SK-N-SH treated with all-trans-retinoic acid at 6 μM for 48 hours (cell line): ENCODE measurements at regions not wholly inside any gene's neighbourhood (a gene's known extent, or its start where the extent isn't known, plus 50 kb on each side); places are given as distances from the start of the nearest gene placed in this dataset.

Source experiments
- ATAC-seq: fragments of 200-7000 bp; cut with Tn5 transposase; 3 replicates; pipeline ENCODE4 v1.9.1; 2020; ENCODE audit warnings: mild to moderate bottlenecking, moderate library complexity
- ARNTL ChIP-seq: fragments of 450-650 bp; formaldehyde crosslinking; IDR thresholded peaks from 2 replicates; pipeline ENCODE4 v1.5.0; 2020; ENCODE audit warnings: low read depth, mild to moderate bottlenecking, moderate library complexity, borderline replicate concordance
- BACH2 ChIP-seq: fragments of 250-450 bp; sonication (Bioruptor Pico); IDR thresholded peaks from 2 replicates; pipeline ENCODE4 v1.9.0; 2021; ENCODE audit warnings: mild to moderate bottlenecking, borderline replicate concordance
- CREB5 ChIP-seq: fragments of 250-450 bp; sonication (Bioruptor Pico); IDR thresholded peaks from 2 replicates; pipeline ENCODE4 v1.5.1; 2020; ENCODE audit warnings: low read depth, mild to moderate bottlenecking, moderate library complexity
- CSRNP3 ChIP-seq: fragments of 250-450 bp; sonication (Bioruptor Pico); IDR thresholded peaks from 2 replicates; pipeline ENCODE4 v1.5.1; 2021; ENCODE audit warnings: mild to moderate bottlenecking, moderate library complexity
- ESRRG ChIP-seq: fragments of 250-450 bp; sonication (Bioruptor Pico); IDR thresholded peaks from 2 replicates; pipeline ENCODE4 v1.6.1; 2021; ENCODE audit warnings: mild to moderate bottlenecking
- GLIS3 ChIP-seq: fragments of 250-450 bp; sonication (Bioruptor Pico); IDR thresholded peaks from 2 replicates; pipeline ENCODE4 v1.5.0; 2020; ENCODE audit warnings: mild to moderate bottlenecking, moderate library complexity
- ISL1 ChIP-seq: fragments of 250-450 bp; sonication (Bioruptor Pico); IDR thresholded peaks from 2 replicates; pipeline ENCODE4 v2.1.2; 2022; ENCODE audit warnings: mild to moderate bottlenecking, moderate library complexity
- OSR1 ChIP-seq: fragments of 250-450 bp; sonication (Bioruptor Pico); IDR thresholded peaks from 2 replicates; pipeline ENCODE4 v1.8.0; 2022; ENCODE audit warnings: moderate library complexity, mild to moderate bottlenecking, inconsistent platforms
- PATZ1 ChIP-seq: fragments of 250-450 bp; sonication (Bioruptor Pico); IDR thresholded peaks from 2 replicates; pipeline ENCODE4 v1.8.0; 2020; ENCODE audit warnings: mild to moderate bottlenecking, moderate library complexity, borderline replicate concordance
- POU6F1 ChIP-seq: fragments of 250-450 bp; sonication (Bioruptor Pico); IDR thresholded peaks from 2 replicates; pipeline ENCODE4 v1.8.0; 2021; ENCODE audit warnings: low read depth, mild to moderate bottlenecking, moderate library complexity, borderline replicate concordance
- PPARA ChIP-seq: fragments of 250-450 bp; sonication (Bioruptor Pico); IDR thresholded peaks from 2 replicates; pipeline ENCODE4 v1.5.0; 2020; ENCODE audit warnings: mild to moderate bottlenecking, borderline replicate concordance
- RARB ChIP-seq: fragments of 250-450 bp; sonication (Bioruptor Pico); IDR thresholded peaks from 2 replicates; pipeline ENCODE4 v1.8.0; 2021; ENCODE audit warnings: mild to moderate bottlenecking, moderate library complexity
- TCF4 ChIP-seq: fragments of 250-450 bp; sonication (Bioruptor Pico); IDR thresholded peaks from 2 replicates; pipeline ENCODE4 v1.8.0; 2021; ENCODE audit warnings: mild to moderate bottlenecking, moderate library complexity, borderline replicate concordance
- TOX ChIP-seq: fragments of 250-450 bp; sonication (Bioruptor Pico); IDR thresholded peaks from 2 replicates; pipeline ENCODE4 v1.8.0; 2021; ENCODE audit warnings: mild to moderate bottlenecking, moderate library complexity, borderline replicate concordance
- TSHZ2 ChIP-seq: fragments of 250-450 bp; sonication (Bioruptor Pico); IDR thresholded peaks from 2 replicates; pipeline ENCODE4 v1.5.0; 2020; ENCODE audit warnings: mild to moderate bottlenecking, moderate library complexity
- ZC3H10 ChIP-seq: fragments of 250-450 bp; sonication (Bioruptor Pico); IDR thresholded peaks from 2 replicates; pipeline ENCODE4 v1.5.1; 2021; ENCODE audit warnings: mild to moderate bottlenecking, moderate library complexity
- ZFP3 ChIP-seq: fragments of 250-450 bp; sonication (Bioruptor Pico); IDR thresholded peaks from 2 replicates; pipeline ENCODE4 v1.5.0; 2020; ENCODE audit warnings: mild to moderate bottlenecking, moderate library complexity
- ZFP30 ChIP-seq: fragments of 450-650 bp; formaldehyde crosslinking; IDR thresholded peaks from 2 replicates; pipeline ENCODE4 v1.5.0; 2022; ENCODE audit warnings: mild to moderate bottlenecking, moderate library complexity
- ZNF565 ChIP-seq: fragments of 450-650 bp; formaldehyde crosslinking; conservative IDR thresholded peaks from 2 replicates; pipeline ENCODE4 v1.5.0; 2020; ENCODE audit warnings: low read depth, mild to moderate bottlenecking, moderate library complexity
- ZNF70 ChIP-seq: fragments of 450-650 bp; formaldehyde crosslinking; IDR thresholded peaks from 2 replicates; pipeline ENCODE4 v1.5.0; 2020; ENCODE audit warnings: mild to moderate bottlenecking, moderate library complexity
- ZNF8 ChIP-seq: fragments of 450-650 bp; formaldehyde crosslinking; IDR thresholded peaks from 2 replicates; pipeline ENCODE4 v1.5.0; 2020; ENCODE audit warnings: mild to moderate bottlenecking, moderate library complexity

GRCh38 chr10:117926491-117926890, 120.2 kb downstream of the RAB11FIP2 start:
- TF ChIP-seq CSRNP3: no peak
- no peak for TF ChIP-seq GLIS3 (CRISPR knock-in tag)
- TF ChIP-seq ZFP3 (CRISPR knock-in tag): no peak
- TF ChIP-seq ISL1: no peak
- no peak for TF ChIP-seq PATZ1
- TF ChIP-seq ESRRG: no peak
- no peak for TF ChIP-seq ARNTL
- TF ChIP-seq ZNF8: no peak
- no peak for TF ChIP-seq ZNF565 (CRISPR knock-in tag)
- no peak for TF ChIP-seq ZFP30 (CRISPR knock-in tag)
- no peak for TF ChIP-seq TOX (CRISPR knock-in tag)
- no peak for TF ChIP-seq TCF4 (CRISPR knock-in tag)
- TF ChIP-seq TSHZ2 (CRISPR knock-in tag): no peak
- TF ChIP-seq OSR1 (CRISPR knock-in tag): no peak
- no peak for TF ChIP-seq ZC3H10 (CRISPR knock-in tag)
- no peak for TF ChIP-seq CREB5 (CRISPR knock-in tag)
- no peak for TF ChIP-seq BACH2 (CRISPR knock-in tag)
- no peak for TF ChIP-seq RARB
- TF ChIP-seq, all 23 proteins: peak for 0
- no peak for ATAC-seq

- TF ChIP-seq PPARA: no peak
- no peak for TF ChIP-seq ZFP30 (CRISPR knock-in tag)
- TF ChIP-seq ISL1: no peak
- TF ChIP-seq CSRNP3: no peak
- no peak for TF ChIP-seq ZNF8
- TF ChIP-seq ZNF565 (CRISPR knock-in tag): no peak
- no peak for TF ChIP-seq TSHZ2 (CRISPR knock-in tag)
- TF ChIP-seq ZFP3 (CRISPR knock-in tag): no peak
- no peak for TF ChIP-seq ZNF70 (CRISPR knock-in tag)
- TF ChIP-seq BACH2 (CRISPR knock-in tag): no peak
- no peak for TF ChIP-seq CREB5 (CRISPR knock-in tag)
- no peak for TF ChIP-seq ZC3H10 (CRISPR knock-in tag)
- TF ChIP-seq POU6F1 (CRISPR knock-in tag): no peak
- no peak for TF ChIP-seq TOX (CRISPR knock-in tag)
- no peak for TF ChIP-seq PATZ1
- no peak for TF ChIP-seq TCF4 (CRISPR knock-in tag)
- no peak for TF ChIP-seq ESRRG
- no peak for TF ChIP-seq OSR1 (CRISPR knock-in tag)
- ATAC-seq: no peak
Measured at GRCh38 chr10:117927332-117927731, 119.4 kb downstream of the RAB11FIP2 start.
